ENCODE measurements at regions not wholly inside any gene's neighbourhood (a gene's known extent, or its start where the extent isn't known, plus 50 kb on each side); places are given as distances from the start of the nearest gene placed in this dataset.

DNA sequence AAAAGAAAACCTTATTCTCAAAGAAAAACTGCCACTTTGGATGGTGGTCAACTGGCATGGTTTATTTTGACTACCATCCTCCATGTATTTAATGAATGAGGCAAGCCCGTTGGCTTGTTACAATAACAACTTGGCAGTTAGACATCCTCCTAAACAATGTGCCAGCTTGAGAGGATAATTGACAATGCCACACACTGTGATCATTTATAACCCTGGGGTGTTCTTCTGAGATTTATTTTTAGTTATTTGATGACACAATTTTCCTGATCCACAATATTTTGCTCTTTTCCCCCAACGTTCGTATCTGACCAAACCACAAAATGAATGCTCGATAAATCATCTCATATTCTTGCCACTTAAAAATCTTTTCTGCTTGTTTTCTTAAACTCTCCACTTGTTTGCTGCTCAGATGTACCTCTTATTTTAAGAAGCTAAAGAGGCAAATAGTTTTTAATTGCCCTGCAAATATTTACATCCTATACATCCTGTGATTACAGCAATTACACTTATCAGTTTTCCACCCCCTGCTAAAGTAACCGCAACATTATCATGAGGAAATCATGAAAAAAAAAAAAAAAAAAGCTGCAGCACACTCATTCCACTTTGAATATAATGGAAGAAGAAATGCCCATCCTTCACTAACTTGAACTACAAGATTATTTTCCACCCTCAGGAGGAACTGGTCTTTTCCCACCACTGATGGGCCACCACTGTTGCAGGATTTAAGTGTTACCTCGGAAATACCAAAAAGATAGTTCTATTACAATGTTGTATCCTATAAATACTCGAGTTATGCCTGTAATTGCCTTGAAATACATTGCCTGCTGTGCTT, 119.9 kb downstream of the MBL2 start:
- no peaks in the 10 kb centered on the region for H3K4me1 ChIP-seq (ENCODE audit: control insufficient read depth, insufficient read depth, low read length)
- ATAC-seq (no peak), DNase-seq (no peak)
- no peaks in the 10 kb centered on the region for H3K36me3 ChIP-seq (ENCODE audit: control insufficient read depth, insufficient read depth, low read length)
- H3K9me3 Mint-ChIP-seq, result peaks cover 0 to 2% of the 10 kb centered on the region in 2 donors
- H3K27me3 ChIP-seq (ENCODE audit: control insufficient read depth, insufficient read depth, low read length), result no peaks in the 10 kb centered on the region
- H3K4me3 Mint-ChIP-seq, result no peak overlapping the region
- TF ChIP-seq, protein P1, sequence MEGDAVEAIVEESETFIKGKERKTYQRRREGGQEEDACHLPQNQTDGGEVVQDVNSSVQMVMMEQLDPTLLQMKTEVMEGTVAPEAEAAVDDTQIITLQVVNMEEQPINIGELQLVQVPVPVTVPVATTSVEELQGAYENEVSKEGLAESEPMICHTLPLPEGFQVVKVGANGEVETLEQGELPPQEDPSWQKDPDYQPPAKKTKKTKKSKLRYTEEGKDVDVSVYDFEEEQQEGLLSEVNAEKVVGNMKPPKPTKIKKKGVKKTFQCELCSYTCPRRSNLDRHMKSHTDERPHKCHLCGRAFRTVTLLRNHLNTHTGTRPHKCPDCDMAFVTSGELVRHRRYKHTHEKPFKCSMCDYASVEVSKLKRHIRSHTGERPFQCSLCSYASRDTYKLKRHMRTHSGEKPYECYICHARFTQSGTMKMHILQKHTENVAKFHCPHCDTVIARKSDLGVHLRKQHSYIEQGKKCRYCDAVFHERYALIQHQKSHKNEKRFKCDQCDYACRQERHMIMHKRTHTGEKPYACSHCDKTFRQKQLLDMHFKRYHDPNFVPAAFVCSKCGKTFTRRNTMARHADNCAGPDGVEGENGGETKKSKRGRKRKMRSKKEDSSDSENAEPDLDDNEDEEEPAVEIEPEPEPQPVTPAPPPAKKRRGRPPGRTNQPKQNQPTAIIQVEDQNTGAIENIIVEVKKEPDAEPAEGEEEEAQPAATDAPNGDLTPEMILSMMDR (IDR thresholded peaks at IDR 0.05), result no peak
- H3K4me1 Mint-ChIP-seq, result peaks cover 6 to 9% of the 10 kb centered on the region in 2 donors
- intact Hi-C loops (cut with micrococcal nuclease), result no loop called here
- H3K27ac Mint-ChIP-seq, result no peak overlapping the region
- H3K27ac ChIP-seq (ENCODE audit: low read length), result no peak overlapping the region
- H3K36me3 Mint-ChIP-seq, result no peaks in the 10 kb centered on the region
- WGBS (ENCODE audit: insufficient coverage), result 21% methylated on average over 7 of the region's 7 CpGs
- no peaks in the 10 kb centered on the region for H3K27me3 Mint-ChIP-seq (ENCODE audit: low read depth in 2 of 2)
- peaks cover 2% of the 10 kb centered on the region for H3K9me3 ChIP-seq (ENCODE audit: control insufficient read depth, insufficient read depth, low read length)
- no peak overlapping the region for H3K4me3 ChIP-seq (ENCODE audit: low read length)

- ATAC-seq, result no peak
- Mint-ChIP-seq H3K4me1 (peaks cover 6 to 9% of the 10 kb centered on the region in 2 donors), H3K27me3 (ENCODE audit: low read depth in 2 of 2) (no peaks in the 10 kb centered on the region), H3K9me3 (peaks cover 0 to 2% of the 10 kb centered on the region in 2 donors), H3K36me3 (no peaks in the 10 kb centered on the region), H3K4me3 (no peak overlapping the region), H3K27ac (no peak overlapping the region)
- DNase-seq, result no peak
- no peaks in the 10 kb centered on the region for H3K36me3 ChIP-seq (ENCODE audit: control insufficient read depth, insufficient read depth, low read length)
- peaks cover 2% of the 10 kb centered on the region for H3K9me3 ChIP-seq (ENCODE audit: control insufficient read depth, insufficient read depth, low read length)
- H3K27me3 ChIP-seq (ENCODE audit: control insufficient read depth, insufficient read depth, low read length), result no peaks in the 10 kb centered on the region
- intact Hi-C loops (cut with micrococcal nuclease), result no loop called here
- H3K4me3 ChIP-seq (ENCODE audit: low read length), result no peak overlapping the region
- WGBS (ENCODE audit: insufficient coverage), result 88% methylated on average over 4 of the region's 5 CpGs
- no peak overlapping the region for H3K27ac ChIP-seq (ENCODE audit: low read length)
- no peaks in the 10 kb centered on the region for H3K4me1 ChIP-seq (ENCODE audit: control insufficient read depth, insufficient read depth, low read length)
- TF ChIP-seq, protein P1 (IDR thresholded peaks at IDR 0.05), result no peak
These were observed 119.2 kb downstream of the MBL2 start for GRCh38 chr10:52653263-52653909.

GRCh38 chr10:52654201-52654600, 118.4 kb downstream of the MBL2 start:
- Mint-ChIP-seq H3K9me3 (peaks cover 0 to 2% of the 10 kb centered on the region in 2 donors), H3K4me1 (peaks cover 6 to 9% of the 10 kb centered on the region in 2 donors), H3K4me3 (no peak overlapping the region), H3K36me3 (no peaks in the 10 kb centered on the region), H3K27ac (no peak overlapping the region), H3K27me3 (ENCODE audit: low read depth in 2 of 2) (no peaks in the 10 kb centered on the region)
- no peak for DNase-seq
- intact Hi-C loops (cut with micrococcal nuclease), result no loop called here
- TF ChIP-seq, protein P1 (IDR thresholded peaks at IDR 0.05), result no peak
- Histone ChIP-seq H3K36me3 (ENCODE audit: control insufficient read depth, insufficient read depth, low read length) (no peaks in the 10 kb centered on the region), H3K27ac (ENCODE audit: low read length) (no peak overlapping the region), H3K27me3 (ENCODE audit: control insufficient read depth, insufficient read depth, low read length) (no peaks in the 10 kb centered on the region), H3K4me3 (ENCODE audit: low read length) (no peak overlapping the region), H3K4me1 (ENCODE audit: control insufficient read depth, insufficient read depth, low read length) (no peaks in the 10 kb centered on the region), H3K9me3 (ENCODE audit: control insufficient read depth, insufficient read depth, low read length) (peaks cover 2% of the 10 kb centered on the region)
- WGBS (ENCODE audit: insufficient coverage), result 80% methylated on average over 2 of the region's 2 CpGs
- no peak for ATAC-seq

All from natural killer cell (primary cell).